HepG2 (cell line): ENCODE measurements at regions not wholly inside any gene's neighbourhood (a gene's known extent, or its start where the extent isn't known, plus 50 kb on each side); places are given as distances from the start of the nearest gene placed in this dataset.
A peak's percentile ranks its signal among the peaks of the same experiment; 100 is the strongest.

Experiments
- HMGXB4 ChIP-seq, 2 experiments: sonication (generic) in 1 of 2; formaldehyde crosslinking in 1 of 2; IDR thresholded peaks; 2 replicates each; pipeline versions ENCODE4 v1.4.0 to v1.6.1; 2018 to 2020; ENCODE audit warnings: missing genetic modification reagents in 2 of 2, borderline replicate concordance in 1 of 2, low read depth in 1 of 2, mild to moderate bottlenecking in 1 of 2, missing biosample characterization in 1 of 2
- KDM4B ChIP-seq: sonication (generic); formaldehyde crosslinking; IDR thresholded peaks from 2 replicates; pipeline ENCODE4 v1.4.0; 2020; ENCODE audit warnings: missing genetic modification reagents
- LRRFIP1 ChIP-seq: sonication (generic); formaldehyde crosslinking; conservative IDR thresholded peaks from 2 replicates; pipeline ENCODE4 v1.4.0; 2020; ENCODE audit warnings: missing genetic modification reagents
- MAZ ChIP-seq, 2 experiments: sonication (generic) in 1 of 2; formaldehyde crosslinking in 1 of 2; IDR thresholded peaks; 2 replicates each; pipeline versions ENCODE4 v1.5.0 to v1.6.1; 2012 to 2020; ENCODE audit warnings: low read depth in 2 of 2, mild to moderate bottlenecking in 2 of 2, borderline replicate concordance in 1 of 2, improper control_type of control experiment in 1 of 2, low read length in 1 of 2, missing genetic modification reagents in 1 of 2, moderate library complexity in 1 of 2
- MIER2 ChIP-seq: IDR thresholded peaks from 2 replicates; pipeline ENCODE4 v1.6.1; 2016; ENCODE audit warnings: missing biosample characterization, missing genetic modification reagents
- MNT ChIP-seq: fragments of 450-650 bp; IDR thresholded peaks from 2 replicates; pipeline ENCODE4 v1.6.1; 2016
- NCOR1 ChIP-seq: fragments of 200-600 bp; sonication (generic); IDR thresholded peaks from 2 replicates; pipeline ENCODE4 v1.7.0; 2017; ENCODE audit warnings: antibody characterized with exemption, low read length, borderline replicate concordance
- NFIC ChIP-seq: IDR thresholded peaks from 2 replicates; pipeline ENCODE4 v1.6.1; 2012; ENCODE audit warnings: mild to moderate bottlenecking, low read length, inconsistent platforms
- PAWR ChIP-seq: sonication (generic); formaldehyde crosslinking; IDR thresholded peaks from 2 replicates; pipeline ENCODE4 v1.4.0; 2020; ENCODE audit warnings: missing genetic modification reagents, mild to moderate bottlenecking, borderline replicate concordance
- RAD51 ChIP-seq: fragments of 450-650 bp; IDR thresholded peaks from 2 replicates; pipeline ENCODE4 v1.6.1; 2016; ENCODE audit warnings: borderline replicate concordance
- SMAD1 ChIP-seq: sonication (generic); formaldehyde crosslinking; IDR thresholded peaks from 2 replicates; pipeline ENCODE4 v1.4.0; 2020; ENCODE audit warnings: missing genetic modification reagents, low read depth, mild to moderate bottlenecking, borderline replicate concordance
- SRSF4 ChIP-seq: fragments of 200-400 bp; formaldehyde crosslinking; IDR thresholded peaks from one replicate; pipeline ENCODE4 v1.6.1; 2018; ENCODE audit warnings: mild to moderate bottlenecking, low read depth, low read length, moderate library complexity; ENCODE audit not compliant: poor library complexity, severe bottlenecking
- TGIF2 ChIP-seq: IDR thresholded peaks from 2 replicates; pipeline ENCODE4 v1.6.1; 2016; ENCODE audit warnings: control low read depth, missing compliant biosample characterization
- ZNF121 ChIP-seq: sonication (generic); formaldehyde crosslinking; IDR thresholded peaks from 2 replicates; pipeline ENCODE4 v1.5.0; 2020; ENCODE audit warnings: mild to moderate bottlenecking, missing genetic modification reagents
- ZNF33B ChIP-seq: sonication (generic); formaldehyde crosslinking; IDR thresholded peaks from 2 replicates; pipeline ENCODE4 v1.5.1; 2020; ENCODE audit warnings: mild to moderate bottlenecking, missing genetic modification reagents
- ZNF382 ChIP-seq: sonication (generic); formaldehyde crosslinking; IDR thresholded peaks from 2 replicates; pipeline ENCODE4 v1.5.0; 2020; ENCODE audit warnings: missing genetic modification reagents, mild to moderate bottlenecking, borderline replicate concordance
- ZNF709 ChIP-seq: sonication (generic); formaldehyde crosslinking; IDR thresholded peaks from 2 replicates; pipeline ENCODE4 v1.5.0; 2020; ENCODE audit warnings: mild to moderate bottlenecking, missing genetic modification reagents
- TF ChIP-seq, protein P1 (sequence below): sonication (generic); formaldehyde crosslinking; conservative IDR thresholded peaks from 2 replicates; pipeline ENCODE4 v1.8.0; 2022; ENCODE audit warnings: mild to moderate bottlenecking, moderate library complexity, missing genetic modification reagents
- TF ChIP-seq, protein P2 (sequence below): IDR thresholded peaks from 2 replicates; pipeline ENCODE4 v1.6.1; 2016; ENCODE audit warnings: missing compliant biosample characterization, missing genetic modification reagents, borderline replicate concordance

GRCh38 chr20:50293284-50294139, 102.9 kb downstream of the CEBPB start (continued):
- TF ChIP-seq LRRFIP1 (CRISPR knock-in tag) (no peak), HMGXB4 (CRISPR knock-in tag; IDR thresholded peaks at IDR 0.05; ENCODE audit: borderline replicate concordance in 1 of 2, low read depth in 1 of 2) (no peak), MNT (no peak), ZNF33B (CRISPR knock-in tag) (no peak), ZNF709 (peak; percentile 60; the same call in 1 of the 2 replicates), TGIF2 (0 out of 2 replicates have a peak, but pooled peaks have one; percentile 21), NCOR1 (no peak), MIER2 (CRISPR knock-in tag) (no peak), ZNF121 (peak; percentile 9; the same call in 1 of the 2 replicates), MAZ (IDR thresholded peaks at IDR 0.05; ENCODE audit: borderline replicate concordance, low read depth, low read length) (no peak), MAZ (CRISPR knock-in tag; IDR thresholded peaks at IDR 0.05; ENCODE audit: low read depth) (0 out of 2 replicates have a peak, but pooled peaks have one; percentile 14), PAWR (CRISPR knock-in tag) (0 out of 2 replicates have a peak, but pooled peaks have one; percentile 3), RAD51 (no peak), SMAD1 (CRISPR knock-in tag) (no peak), NFIC (no peak), ZNF382 (no peak), KDM4B (no peak; the same call in 1 of the 2 replicates), SRSF4 (no peak)
- TF ChIP-seq, protein P1, sequence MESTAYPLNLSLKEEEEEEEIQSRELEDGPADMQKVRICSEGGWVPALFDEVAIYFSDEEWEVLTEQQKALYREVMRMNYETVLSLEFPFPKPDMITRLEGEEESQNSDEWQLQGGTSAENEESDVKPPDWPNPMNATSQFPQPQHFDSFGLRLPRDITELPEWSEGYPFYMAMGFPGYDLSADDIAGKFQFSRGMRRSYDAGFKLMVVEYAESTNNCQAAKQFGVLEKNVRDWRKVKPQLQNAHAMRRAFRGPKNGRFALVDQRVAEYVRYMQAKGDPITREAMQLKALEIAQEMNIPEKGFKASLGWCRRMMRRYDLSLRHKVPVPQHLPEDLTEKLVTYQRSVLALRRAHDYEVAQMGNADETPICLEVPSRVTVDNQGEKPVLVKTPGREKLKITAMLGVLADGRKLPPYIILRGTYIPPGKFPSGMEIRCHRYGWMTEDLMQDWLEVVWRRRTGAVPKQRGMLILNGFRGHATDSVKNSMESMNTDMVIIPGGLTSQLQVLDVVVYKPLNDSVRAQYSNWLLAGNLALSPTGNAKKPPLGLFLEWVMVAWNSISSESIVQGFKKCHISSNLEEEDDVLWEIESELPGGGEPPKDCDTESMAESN, result 0 out of 2 replicates have a peak, but pooled peaks have one; percentile 12
- TF ChIP-seq, protein P2, sequence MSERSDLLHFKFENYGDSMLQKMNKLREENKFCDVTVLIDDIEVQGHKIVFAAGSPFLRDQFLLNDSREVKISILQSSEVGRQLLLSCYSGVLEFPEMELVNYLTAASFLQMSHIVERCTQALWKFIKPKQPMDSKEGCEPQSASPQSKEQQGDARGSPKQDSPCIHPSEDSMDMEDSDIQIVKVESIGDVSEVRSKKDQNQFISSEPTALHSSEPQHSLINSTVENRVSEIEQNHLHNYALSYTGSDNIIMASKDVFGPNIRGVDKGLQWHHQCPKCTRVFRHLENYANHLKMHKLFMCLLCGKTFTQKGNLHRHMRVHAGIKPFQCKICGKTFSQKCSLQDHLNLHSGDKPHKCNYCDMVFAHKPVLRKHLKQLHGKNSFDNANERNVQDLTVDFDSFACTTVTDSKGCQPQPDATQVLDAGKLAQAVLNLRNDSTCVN (CRISPR knock-in tag), result no peak
